Psoas muscle (tissue), 7 donors: ENCODE measurements at regions not wholly inside any gene's neighbourhood (a gene's known extent, or its start where the extent isn't known, plus 50 kb on each side); places are given as distances from the start of the nearest gene placed in this dataset.

ENCODE experiments used
- ATAC-seq, 4 donors: fragments of 200-7000 bp; cut with Tn5 transposase; one replicate each; pipeline ENCODE4 v1.9.1; 2020; ENCODE audit warnings: moderate library complexity in 3 of 4, mild to moderate bottlenecking in 2 of 4
- DNase-seq, 2 donors: peaks; one replicate each; pipeline ENCODE4 v3.0.0-alpha.2; 2020
- H3K27ac ChIP-seq: fragments of 200-600 bp; one replicate; pipeline ENCODE4 v1.8.0; 2022
- H3K27me3 ChIP-seq, 3 donors: fragments of 200-600 bp in 1 of 3; one replicate each; pipeline versions ENCODE4 v1.6.1 to v1.8.0; 2013 to 2022; ENCODE audit warnings: low read length in 2 of 3, mild to moderate bottlenecking in 2 of 3, moderate library complexity in 1 of 3; ENCODE audit not compliant: insufficient read depth in 3 of 3
- H3K36me3 ChIP-seq, 2 donors: fragments of 200-600 bp in 1 of 2; one replicate each; pipeline versions ENCODE4 v1.6.1 to v1.8.0; 2013 to 2022; ENCODE audit warnings: low read depth in 1 of 2, mild to moderate bottlenecking in 1 of 2, moderate library complexity in 1 of 2; ENCODE audit not compliant: insufficient read depth in 1 of 2
- H3K4me1 ChIP-seq: fragments of 200-600 bp; one replicate; pipeline ENCODE4 v1.8.0; 2022
- H3K4me3 ChIP-seq: fragments of 200-600 bp; one replicate; pipeline ENCODE4 v1.8.0; 2022; ENCODE audit warnings: mild to moderate bottlenecking
- H3K9me3 ChIP-seq: fragments of 200-600 bp; one replicate; pipeline ENCODE4 v1.8.0; 2022
- CTCF ChIP-seq: fragments of 200-600 bp; IDR thresholded peaks from one replicate; pipeline ENCODE4 v1.8.0; 2022; ENCODE audit warnings: antibody characterized with exemption
- WGBS, 3 donors: extraction: QIAGEN DNeasy Blood & Tissue Kit; methylation state at CpG; one replicate each; pipeline versions ENCODE4 v1.1.6 to v1.1.7; 2013; 5-methylcytosine and 5-hydroxymethylcytosine counted together
- intact Hi-C, 2 donors: fragments of 100-400 bp; cut with DNase I; formaldehyde crosslinking; loops; one replicate each; pipeline versions ENCODE4 v1.11.0 to v1.14.2; 2022
- donor health status: healthy with polysubstance abuse.
- donor health status: DM: no; HTN: no; CAD: no; lungs with moderate emphysema.
- donor health status: Bipolar disorder and iron deficiency.
- donor health status: healthy.
- donor health status: DM: yes; HTN: yes; CAD: no.
- donor health status: DM: no; HTN: no; CAD: no.
- donor health status: DM: yes; HTN: yes; CAD: no.

GRCh38 chr6:167529444-167530335, 204.8 kb downstream of the TTLL2 start:
- Histone ChIP-seq H3K27me3 (peaks cover 0 to 1% (median 0%) of the 10 kb centered on the region in 3 donors), H3K27ac (no peak overlapping the region), H3K4me3 (no peak overlapping the region), H3K36me3 (no peaks in the 10 kb centered on the region), H3K9me3 (no peaks in the 10 kb centered on the region), H3K4me1 (no peaks in the 10 kb centered on the region)
- WGBS, 3 donors, result 83 to 88% (median 85%) methylated on average over 11 of the region's 11 CpGs
- no peak for TF ChIP-seq CTCF
- DNase-seq (no peak), ATAC-seq (no peak)
- intact Hi-C loops, result no loop called here

DNA sequence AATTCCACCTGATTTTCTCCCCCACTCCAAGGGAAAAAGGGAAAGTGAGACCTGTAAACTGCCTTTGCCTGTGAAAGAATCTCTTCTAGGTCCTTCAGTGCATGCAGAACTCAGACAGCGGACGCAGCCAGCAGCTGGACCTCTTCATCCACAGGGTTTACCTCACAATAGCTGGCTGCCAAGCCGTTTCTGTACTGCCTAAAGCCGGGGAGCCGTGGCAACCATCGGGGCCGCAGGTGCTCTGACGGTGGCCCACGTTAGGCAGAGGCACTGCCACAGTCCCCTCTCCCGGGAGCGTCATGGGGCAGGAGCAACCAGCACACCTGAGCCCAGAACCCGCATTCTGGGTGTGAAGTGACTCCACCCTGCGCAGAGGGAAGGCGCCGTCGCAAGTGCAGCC, 206.1 kb downstream of the TTLL2 start:
- Histone ChIP-seq H3K4me3 (no peak overlapping the region), H3K27me3 (peaks cover 0 to 1% (median 0%) of the 10 kb centered on the region in 3 donors), H3K27ac (no peak overlapping the region), H3K36me3 (no peaks in the 10 kb centered on the region), H3K4me1 (no peaks in the 10 kb centered on the region), H3K9me3 (no peaks in the 10 kb centered on the region)
- ATAC-seq (no peak), DNase-seq (no peak)
- WGBS, 3 donors, result 59 to 68% (median 59%) methylated on average over 16 of the region's 16 CpGs
- no peak for TF ChIP-seq CTCF
- intact Hi-C loops, result no loop called here

- H3K4me1 ChIP-seq, result no peaks in the 10 kb centered on the region
- 91 to 94% (median 92%) methylated on average over 17 of the region's 17 CpGs for WGBS, 3 donors
- ATAC-seq (no peak), DNase-seq (no peak)
- no peak overlapping the region for H3K27ac ChIP-seq
- no peak overlapping the region for H3K4me3 ChIP-seq
- TF ChIP-seq CTCF, result no peak
- no peaks in the 10 kb centered on the region for H3K36me3 ChIP-seq
- no peaks in the 10 kb centered on the region for H3K9me3 ChIP-seq
- intact Hi-C loops, result no loop called here
- no peaks in the 10 kb centered on the region for H3K27me3 ChIP-seq
Observed at GRCh38 chr6:167532410-167533288, 207.8 kb downstream of the TTLL2 start.

DNA sequence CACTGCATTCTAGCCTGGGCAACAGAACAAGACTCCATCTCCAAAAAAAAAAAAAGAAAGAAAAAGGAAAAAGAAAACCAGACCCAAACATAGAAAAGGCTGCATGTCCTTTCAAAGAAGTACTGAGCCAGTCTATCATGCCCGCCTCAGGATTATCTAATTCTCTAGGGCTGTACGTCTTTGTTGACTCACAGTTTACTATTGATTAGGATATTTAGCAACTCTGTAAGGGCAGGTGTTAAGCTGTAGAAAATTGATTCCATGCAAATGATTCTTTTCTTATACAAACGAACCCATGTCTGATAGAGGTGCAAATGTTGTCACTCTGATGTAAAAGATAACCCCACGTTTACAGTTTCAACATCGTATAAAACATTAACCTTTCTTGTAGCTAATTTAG, 209.0 kb downstream of the TTLL2 start:
- WGBS, 3 donors, result 63 to 75% (median 68%) methylated on average over 5 of the region's 5 CpGs
- TF ChIP-seq CTCF, result no peak
- intact Hi-C loops, result no loop called here
- Histone ChIP-seq H3K27me3 (no peaks in the 10 kb centered on the region), H3K4me1 (no peaks in the 10 kb centered on the region), H3K27ac (no peak overlapping the region), H3K9me3 (no peaks in the 10 kb centered on the region), H3K36me3 (no peaks in the 10 kb centered on the region), H3K4me3 (no peak overlapping the region)
- DNase-seq, result no peak
- ATAC-seq, result no peak
